ENCODE measurements at regions not wholly inside any gene's neighbourhood (a gene's known extent, or its start where the extent isn't known, plus 50 kb on each side); places are given as distances from the start of the nearest gene placed in this dataset.

DNA sequence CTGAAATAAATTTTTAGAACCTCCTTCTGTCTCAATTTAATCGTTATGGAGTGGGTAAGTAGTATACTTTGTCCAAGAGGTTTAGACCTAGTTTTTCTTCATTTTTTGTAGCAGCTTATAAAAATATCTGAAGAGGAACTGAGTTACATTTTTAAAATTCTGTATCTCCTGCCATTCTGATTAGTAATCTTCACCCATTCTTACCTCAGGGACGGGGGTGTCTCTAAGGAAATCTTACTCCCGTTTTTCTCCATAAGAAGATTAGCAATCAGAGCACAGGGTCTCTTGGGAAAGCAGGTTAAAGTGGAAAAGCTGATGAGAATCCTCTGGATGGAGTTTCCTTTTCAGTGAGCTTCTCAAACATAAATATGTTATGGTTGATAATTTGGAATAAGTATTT is 259.3 kb upstream of the FAM83B start:
- no peaks in the 10 kb centered on the region for H3K36me3 Mint-ChIP-seq
- H3K4me3 Mint-ChIP-seq, result no peak overlapping the region
- H3K27me3 Mint-ChIP-seq, result no peaks in the 10 kb centered on the region
- no peak overlapping the region for H3K27ac Mint-ChIP-seq
- DNase-seq (ENCODE audit: low spot score) (no peak), ATAC-seq (no peak)
- no peaks in the 10 kb centered on the region for H3K4me1 Mint-ChIP-seq (ENCODE audit: low read depth in 2 of 2)
- H3K9me3 Mint-ChIP-seq, result peaks cover 7% of the 10 kb centered on the region

DNA sequence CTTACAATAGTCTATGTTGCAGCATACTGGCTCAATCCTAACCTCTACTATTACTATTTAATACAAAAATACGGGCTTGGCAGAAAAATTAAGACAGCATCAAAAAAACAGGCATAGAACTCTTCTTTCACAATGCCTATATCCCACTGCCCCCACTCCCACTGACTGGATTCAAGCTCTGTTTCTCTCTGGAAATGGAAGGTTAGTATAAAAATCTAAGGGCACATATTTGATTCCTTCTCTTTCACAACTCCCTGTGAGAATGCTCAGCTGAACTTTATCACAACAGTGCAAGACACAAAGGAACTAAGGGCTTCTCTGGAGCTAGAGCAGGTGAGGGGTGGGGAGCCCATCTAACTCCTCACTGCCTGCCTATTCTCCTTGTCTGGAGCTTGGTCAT is 258.4 kb upstream of the FAM83B start:
- Mint-ChIP-seq H3K4me1 (ENCODE audit: low read depth in 2 of 2) (no peaks in the 10 kb centered on the region), H3K27ac (no peak overlapping the region), H3K36me3 (no peaks in the 10 kb centered on the region), H3K9me3 (peaks cover 7% of the 10 kb centered on the region), H3K27me3 (no peaks in the 10 kb centered on the region), H3K4me3 (no peak overlapping the region)
- DNase-seq (ENCODE audit: low spot score) (no peak), ATAC-seq (no peak)

DNA sequence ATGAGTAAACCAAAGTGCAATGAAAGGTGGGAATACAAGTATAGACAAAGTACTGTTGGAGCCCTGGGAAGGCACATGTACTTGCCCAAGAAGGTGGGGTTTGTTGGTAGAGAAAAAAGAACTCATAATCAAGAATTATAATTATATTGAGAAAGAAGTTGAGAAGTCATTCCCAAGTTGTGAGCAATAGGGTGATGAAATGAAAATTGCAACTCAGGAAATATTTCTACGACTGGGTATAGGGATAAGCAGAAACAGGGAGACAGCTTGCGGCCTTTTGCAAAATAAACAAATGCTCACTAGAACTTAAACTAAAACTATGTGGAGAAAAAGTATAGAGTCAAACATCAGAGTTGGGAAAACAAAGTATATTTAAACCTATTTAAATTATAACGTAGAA is 250.7 kb upstream of the FAM83B start:
- no peak for ATAC-seq
- Mint-ChIP-seq H3K9me3 (peaks cover 5% of the 10 kb centered on the region), H3K36me3 (no peaks in the 10 kb centered on the region), H3K4me3 (no peak overlapping the region), H3K27ac (no peak overlapping the region), H3K27me3 (no peaks in the 10 kb centered on the region), H3K4me1 (ENCODE audit: low read depth in 2 of 2) (no peaks in the 10 kb centered on the region)
- DNase-seq (ENCODE audit: low spot score), result no peak

DNA sequence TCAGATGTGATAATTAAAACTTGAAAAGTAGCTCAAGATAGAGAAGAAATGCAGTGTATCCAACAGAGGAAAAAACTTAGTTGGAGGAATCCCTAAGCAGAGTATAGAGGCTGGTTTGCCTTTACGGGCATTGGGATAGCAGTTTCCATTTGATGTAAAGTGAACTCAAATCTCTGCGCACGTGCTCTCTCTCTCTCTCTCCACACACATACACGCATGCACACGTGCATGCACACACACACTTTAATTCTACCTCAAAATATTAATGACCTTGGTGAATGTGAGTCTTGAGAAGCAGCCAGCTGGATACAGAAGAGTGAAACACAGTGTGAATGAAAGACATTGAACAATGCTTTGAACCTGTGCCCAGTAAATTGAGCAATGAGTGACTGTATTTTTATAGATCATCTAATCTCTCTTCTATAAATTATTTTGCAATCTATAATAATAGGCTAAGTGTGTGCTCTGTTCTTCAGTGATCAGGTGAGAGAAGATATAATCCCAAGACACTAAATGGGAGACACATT is 247.7 kb upstream of the FAM83B start:
- H3K27ac Mint-ChIP-seq, result no peak overlapping the region
- H3K4me1 Mint-ChIP-seq (ENCODE audit: low read depth in 2 of 2), result no peaks in the 10 kb centered on the region
- DNase-seq (ENCODE audit: low spot score) (no peak), ATAC-seq (no peak)
- no peak overlapping the region for H3K4me3 Mint-ChIP-seq
- peaks cover 5% of the 10 kb centered on the region for H3K9me3 Mint-ChIP-seq
- no peaks in the 10 kb centered on the region for H3K36me3 Mint-ChIP-seq
- H3K27me3 Mint-ChIP-seq, result no peaks in the 10 kb centered on the region

DNA sequence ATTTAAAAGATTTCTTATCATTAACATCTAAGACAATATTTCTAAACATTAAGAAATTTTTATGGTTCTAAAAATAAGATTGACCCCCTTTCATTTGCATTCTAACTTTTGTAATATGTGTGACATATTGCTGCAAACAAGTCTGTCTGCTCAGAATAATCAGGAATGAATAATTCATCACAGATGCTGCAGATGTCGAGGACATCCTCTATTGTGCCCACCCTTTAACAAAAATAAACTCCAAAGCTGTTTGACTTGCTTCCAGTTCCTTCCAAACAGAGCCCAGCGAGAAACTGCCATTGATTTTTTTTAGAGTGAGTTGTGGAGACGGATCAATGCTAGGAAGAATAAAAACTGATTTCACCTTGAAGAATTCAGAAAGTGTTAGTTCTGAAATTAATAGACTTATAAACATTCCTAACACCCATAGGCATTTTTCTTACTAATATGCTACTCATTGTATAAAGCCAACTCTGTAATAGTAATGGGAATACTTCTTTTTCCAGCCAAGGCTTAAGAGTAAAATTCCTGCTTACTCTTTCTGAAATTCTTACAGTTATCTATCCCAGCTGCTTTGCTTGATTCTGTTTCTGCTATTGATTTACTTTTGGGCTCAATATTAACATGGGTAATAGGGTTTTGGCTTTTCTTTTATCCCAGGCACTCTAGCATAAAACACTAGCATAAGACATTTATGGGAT is 244.8 kb upstream of the FAM83B start:
- DNase-seq (ENCODE audit: low spot score) (no peak), ATAC-seq (no peak)
- H3K36me3 Mint-ChIP-seq, result no peaks in the 10 kb centered on the region
- no peak overlapping the region for H3K27ac Mint-ChIP-seq
- H3K27me3 Mint-ChIP-seq, result no peaks in the 10 kb centered on the region
- H3K4me1 Mint-ChIP-seq (ENCODE audit: low read depth in 2 of 2), result no peaks in the 10 kb centered on the region
- no peak overlapping the region for H3K4me3 Mint-ChIP-seq
- peaks cover 4% of the 10 kb centered on the region for H3K9me3 Mint-ChIP-seq

DNA sequence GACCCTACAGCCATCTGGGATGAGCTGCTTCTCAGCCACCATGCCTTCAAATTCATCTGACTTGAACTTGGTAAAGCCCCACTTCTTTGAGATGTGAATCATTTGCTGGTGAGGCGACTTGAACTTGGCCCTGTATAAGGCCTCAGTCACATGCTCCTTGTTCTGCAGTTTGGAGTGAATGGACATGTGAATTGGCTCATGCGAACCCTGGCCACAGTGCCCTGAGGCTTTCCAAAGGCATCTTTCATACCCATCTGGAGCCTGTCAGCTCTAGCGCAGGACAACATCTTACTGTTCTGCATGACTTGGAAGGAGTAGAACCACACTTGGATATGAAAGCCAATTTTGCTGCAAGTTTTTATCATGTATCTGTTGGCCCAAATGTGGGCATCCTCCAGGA is 244.0 kb upstream of the FAM83B start:
- H3K9me3 Mint-ChIP-seq, result peaks cover 4% of the 10 kb centered on the region
- no peaks in the 10 kb centered on the region for H3K27me3 Mint-ChIP-seq
- no peak overlapping the region for H3K27ac Mint-ChIP-seq
- H3K4me3 Mint-ChIP-seq, result no peak overlapping the region
- no peak for DNase-seq (ENCODE audit: low spot score)
- no peak for ATAC-seq
- H3K4me1 Mint-ChIP-seq (ENCODE audit: low read depth in 2 of 2), result no peaks in the 10 kb centered on the region
- no peaks in the 10 kb centered on the region for H3K36me3 Mint-ChIP-seq

DNA sequence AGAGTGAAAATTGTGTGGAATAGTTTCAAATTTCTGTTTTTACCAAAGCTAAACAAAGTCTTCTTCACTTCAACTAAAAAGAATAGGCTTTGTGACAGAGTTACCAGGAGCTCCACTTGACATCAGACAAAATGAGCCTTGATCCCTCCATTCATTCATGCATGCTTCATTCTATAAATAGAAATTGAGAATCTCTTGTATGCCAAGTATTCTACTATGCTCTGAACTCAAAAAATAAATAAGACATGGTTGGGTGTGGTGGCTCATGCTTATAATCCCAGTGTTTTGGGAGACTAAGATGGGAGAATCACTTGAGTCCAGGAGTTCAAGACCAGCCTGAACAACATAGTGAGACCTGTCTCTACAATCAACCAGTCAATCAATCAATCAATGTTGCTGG is 236.6 kb upstream of the FAM83B start:
- DNase-seq (ENCODE audit: low spot score) (no peak), ATAC-seq (no peak)
- Mint-ChIP-seq H3K4me1 (ENCODE audit: low read depth in 2 of 2) (no peaks in the 10 kb centered on the region), H3K36me3 (no peaks in the 10 kb centered on the region), H3K27ac (no peak overlapping the region), H3K27me3 (no peaks in the 10 kb centered on the region), H3K4me3 (no peak overlapping the region), H3K9me3 (peaks cover 15% of the 10 kb centered on the region)

DNA sequence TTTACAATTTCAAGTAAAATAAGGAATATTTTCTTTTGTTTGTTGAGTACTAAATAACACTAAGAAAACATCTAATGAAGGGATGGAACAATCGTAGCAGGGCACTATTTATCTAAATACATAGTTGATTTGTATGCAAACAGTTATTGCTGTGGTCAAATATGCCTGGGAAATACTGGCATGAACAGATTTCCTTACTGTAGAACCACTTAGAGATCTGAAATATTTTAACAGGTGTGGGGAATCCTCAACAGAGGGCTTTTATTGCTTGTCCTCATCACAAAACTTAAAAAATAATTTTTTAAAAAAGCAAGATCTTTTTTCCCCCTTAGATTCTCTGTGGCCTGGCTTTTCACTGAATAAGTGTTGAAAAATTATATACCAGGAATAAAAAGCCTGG is 233.0 kb upstream of the FAM83B start:
- no peaks in the 10 kb centered on the region for H3K27me3 Mint-ChIP-seq
- H3K4me1 Mint-ChIP-seq (ENCODE audit: low read depth in 2 of 2), result no peaks in the 10 kb centered on the region
- H3K27ac Mint-ChIP-seq, result no peak overlapping the region
- no peaks in the 10 kb centered on the region for H3K36me3 Mint-ChIP-seq
- peaks cover 9% of the 10 kb centered on the region for H3K9me3 Mint-ChIP-seq
- H3K4me3 Mint-ChIP-seq, result no peak overlapping the region
- DNase-seq (ENCODE audit: low spot score) (no peak), ATAC-seq (no peak)

DNA sequence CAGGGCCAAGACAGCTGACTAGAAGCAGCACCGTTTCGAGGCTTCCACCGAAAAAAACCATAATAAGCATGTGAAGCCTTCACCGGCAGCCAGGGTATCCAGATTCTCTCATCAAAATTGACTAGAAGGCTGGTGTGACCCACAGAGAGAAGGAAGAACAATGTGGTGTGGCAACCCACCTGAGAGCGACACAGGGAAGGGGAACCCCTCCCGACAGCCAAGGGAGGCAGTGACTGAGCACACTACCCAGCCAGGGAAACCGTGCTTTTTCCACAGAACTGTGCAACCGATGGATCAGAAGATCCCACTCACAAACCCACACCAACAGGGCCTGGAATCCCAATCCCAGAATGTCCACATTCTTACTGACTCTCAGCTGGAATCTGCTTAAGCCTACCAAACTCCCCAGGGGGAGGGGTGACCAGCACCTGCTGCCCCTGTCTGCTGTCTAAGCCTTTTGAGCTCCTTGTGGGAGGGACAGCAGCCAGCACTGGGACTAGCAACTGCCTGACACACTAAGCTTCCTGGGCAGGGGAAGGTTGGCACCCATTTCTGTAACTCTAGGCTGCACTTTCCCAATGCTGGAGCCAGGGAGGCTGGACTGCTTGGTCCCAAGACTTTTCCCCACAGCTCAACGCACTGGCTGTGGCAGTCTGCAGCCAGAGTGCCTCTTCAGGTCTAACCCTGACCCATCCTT is 231.9 kb upstream of the FAM83B start:
- no peak overlapping the region for H3K4me3 Mint-ChIP-seq
- DNase-seq (ENCODE audit: low spot score), result no peak

DNA sequence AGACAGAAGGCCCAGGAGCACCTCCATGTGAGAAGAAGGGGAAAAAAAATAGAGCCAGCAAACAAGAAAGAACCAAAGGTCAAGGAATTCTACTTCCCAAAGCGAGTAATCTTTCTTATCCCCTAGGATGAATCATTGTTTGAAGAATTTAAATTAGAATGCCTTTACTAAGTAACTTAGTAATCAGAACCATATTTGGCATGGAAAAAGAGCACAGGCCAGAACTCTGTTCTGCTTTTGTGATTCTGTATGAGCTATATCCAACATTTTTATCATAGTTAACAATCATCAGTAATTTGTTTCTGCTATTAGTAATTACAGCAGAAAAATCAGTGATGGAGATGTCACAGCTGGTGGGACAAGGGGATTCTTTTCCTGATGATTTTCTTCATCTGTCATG is 228.8 kb upstream of the FAM83B start:
- no peaks in the 10 kb centered on the region for H3K4me1 Mint-ChIP-seq (ENCODE audit: low read depth in 2 of 2)
- no peak for ATAC-seq
- no peak overlapping the region for H3K27ac Mint-ChIP-seq
- H3K27me3 Mint-ChIP-seq, result no peaks in the 10 kb centered on the region
- peaks cover 3% of the 10 kb centered on the region for H3K9me3 Mint-ChIP-seq
- DNase-seq (ENCODE audit: low spot score), result no peak
- H3K4me3 Mint-ChIP-seq, result no peak overlapping the region
- H3K36me3 Mint-ChIP-seq, result no peaks in the 10 kb centered on the region

More for the DNA sequence above, 231.9 kb upstream of the FAM83B start:
- no peak for ATAC-seq
- no peaks in the 10 kb centered on the region for H3K36me3 Mint-ChIP-seq
- no peaks in the 10 kb centered on the region for H3K4me1 Mint-ChIP-seq (ENCODE audit: low read depth in 2 of 2)
- H3K27ac Mint-ChIP-seq, result no peak overlapping the region
- H3K27me3 Mint-ChIP-seq, result no peaks in the 10 kb centered on the region
- peaks cover 3% of the 10 kb centered on the region for H3K9me3 Mint-ChIP-seq

DNA sequence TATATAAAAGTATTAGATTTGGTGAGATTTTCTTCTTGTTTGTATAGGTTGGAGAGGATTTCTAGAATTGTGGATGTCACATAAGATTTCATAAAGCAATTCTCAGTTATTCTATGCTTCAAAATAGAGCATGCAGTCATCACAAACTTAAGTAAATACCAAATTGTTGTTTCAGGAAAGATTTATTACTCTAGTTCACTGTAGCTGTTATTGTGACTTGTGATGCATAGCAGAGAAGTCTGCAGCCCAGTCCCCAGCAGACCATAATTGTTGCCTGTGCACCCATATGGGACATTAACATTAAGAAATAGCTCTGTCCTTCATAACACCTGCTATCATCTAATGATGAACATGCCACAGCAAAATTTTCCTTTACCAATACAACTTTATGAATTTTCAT is 228.0 kb upstream of the FAM83B start:
- Mint-ChIP-seq H3K27ac (no peak overlapping the region), H3K36me3 (no peaks in the 10 kb centered on the region), H3K4me3 (no peak overlapping the region), H3K4me1 (ENCODE audit: low read depth in 2 of 2) (no peaks in the 10 kb centered on the region), H3K27me3 (no peaks in the 10 kb centered on the region), H3K9me3 (peaks cover 3% of the 10 kb centered on the region)
- ATAC-seq, result no peak
- DNase-seq (ENCODE audit: low spot score), result no peak

DNA sequence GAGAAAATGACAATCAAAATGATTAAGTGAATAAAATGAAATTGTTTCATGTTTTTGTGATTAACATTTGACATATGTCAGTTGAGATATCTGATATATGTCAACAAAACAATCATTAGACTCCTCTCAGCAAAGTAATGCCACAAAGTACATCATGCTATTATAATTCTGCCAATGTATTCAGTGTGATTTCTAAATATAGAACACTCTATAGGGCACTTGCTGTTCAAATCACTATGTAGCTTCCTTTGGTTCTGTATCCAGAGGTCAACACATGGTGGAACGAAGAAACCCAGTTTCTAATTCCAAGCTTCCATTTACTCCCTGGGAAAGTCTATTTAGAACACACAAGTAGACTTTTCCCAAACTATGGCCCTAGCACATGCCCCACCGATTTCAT is 227.5 kb upstream of the FAM83B start:
- no peak for DNase-seq (ENCODE audit: low spot score)
- Mint-ChIP-seq H3K4me1 (ENCODE audit: low read depth in 2 of 2) (no peaks in the 10 kb centered on the region), H3K9me3 (peaks cover 3% of the 10 kb centered on the region), H3K36me3 (no peaks in the 10 kb centered on the region), H3K4me3 (no peak overlapping the region), H3K27ac (no peak overlapping the region), H3K27me3 (no peaks in the 10 kb centered on the region)
- ATAC-seq, result no peak

DNA sequence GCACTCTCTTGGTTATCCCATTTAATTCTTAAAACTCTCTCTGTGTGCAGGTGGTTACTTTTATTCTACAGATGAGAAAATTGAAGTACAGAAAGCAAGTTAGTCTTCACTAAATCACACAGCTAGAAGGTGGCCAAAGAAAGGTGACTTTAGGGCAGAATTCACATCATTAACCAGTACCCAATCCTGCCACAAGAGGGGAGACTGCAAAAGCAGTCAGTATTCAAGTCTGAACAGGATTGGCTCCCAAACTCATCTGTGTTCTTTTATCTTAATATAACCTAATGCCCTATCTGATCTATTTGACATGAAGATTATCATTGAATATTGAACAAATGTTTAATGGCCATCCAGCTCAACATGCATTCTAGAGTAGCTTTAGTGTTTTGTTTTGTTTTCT is 225.3 kb upstream of the FAM83B start:
- ATAC-seq (no peak), DNase-seq (ENCODE audit: low spot score) (no peak)
- Mint-ChIP-seq H3K36me3 (no peaks in the 10 kb centered on the region), H3K9me3 (peaks cover 2% of the 10 kb centered on the region), H3K27ac (no peak overlapping the region), H3K27me3 (no peaks in the 10 kb centered on the region), H3K4me1 (ENCODE audit: low read depth in 2 of 2) (no peaks in the 10 kb centered on the region), H3K4me3 (no peak overlapping the region)

DNA sequence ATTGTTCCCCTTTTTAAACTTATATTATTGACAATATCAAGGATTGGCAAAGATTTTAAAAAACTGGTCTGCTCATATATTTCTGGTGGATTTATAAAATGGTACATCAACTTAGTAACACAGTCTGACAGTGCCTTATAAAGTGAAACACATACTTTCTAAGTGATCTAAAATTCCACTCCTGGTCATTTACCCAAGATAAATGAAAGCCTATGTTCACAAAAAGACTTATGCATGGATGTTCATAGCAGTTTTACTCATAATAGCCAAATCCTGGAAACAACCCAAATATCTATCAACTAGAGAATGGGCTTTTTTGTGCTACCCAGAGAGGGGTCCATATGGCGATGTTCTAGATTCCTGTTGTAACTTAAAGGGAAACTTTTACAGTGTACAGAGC is 222.4 kb upstream of the FAM83B start:
- no peaks in the 10 kb centered on the region for H3K36me3 Mint-ChIP-seq
- H3K27me3 Mint-ChIP-seq, result no peaks in the 10 kb centered on the region
- H3K27ac Mint-ChIP-seq, result no peak overlapping the region
- H3K4me1 Mint-ChIP-seq (ENCODE audit: low read depth in 2 of 2), result no peaks in the 10 kb centered on the region
- DNase-seq (ENCODE audit: low spot score) (no peak), ATAC-seq (no peak)
- peaks cover 6% of the 10 kb centered on the region for H3K9me3 Mint-ChIP-seq
- H3K4me3 Mint-ChIP-seq, result no peak overlapping the region

Measured in natural killer cell treated with Interleukin-12 subunit alpha and Interleukin-12 subunit beta and Interleukin-15 and Interleukin-18, amount 100 ng/mL, for 72 hours (primary cell).